Stimulated activated CD8-positive, alpha-beta memory T cell treated with anti-CD3 and anti-CD28 coated beads, Interleukin-4, amount 100 ng/mL, for 48 hours (primary cell): ENCODE measurements at regions not wholly inside any gene's neighbourhood (a gene's known extent, or its start where the extent isn't known, plus 50 kb on each side); places are given as distances from the start of the nearest gene placed in this dataset.

Experiments
- DNase-seq: peaks from one replicate; pipeline ENCODE4 v3.0.0-alpha.2; 2020

GRCh38 chr1:228546541-228547463 is 59.6 kb downstream of the RNF187 start:
- no peak for DNase-seq

- no peak for DNase-seq
Observed at GRCh38 chr1:228547464-228547792, 60.2 kb downstream of the RNF187 start.

GRCh38 chr1:228548788-228549187 is 61.6 kb downstream of the RNF187 start:
- DNase-seq: no peak

- no peak for DNase-seq
Observed at GRCh38 chr1:228552596-228553176, 65.5 kb downstream of the RNF187 start.

GRCh38 chr1:228554107-228554506 is 66.9 kb downstream of the RNF187 start:
- no peak for DNase-seq

GRCh38 chr1:228555074-228555994 is 68.2 kb downstream of the RNF187 start:
- peak; percentile 56 for DNase-seq

GRCh38 chr1:228556634-228557430 is 69.7 kb downstream of the RNF187 start:
- DNase-seq: peak; percentile 58
